ENCODE measurements at regions not wholly inside any gene's neighbourhood (a gene's known extent, or its start where the extent isn't known, plus 50 kb on each side); places are given as distances from the start of the nearest gene placed in this dataset.
"Not testable (repeated sequence)": the region's sequence is repeated elsewhere in the genome, so short reads cannot be mapped to it uniquely, and the experiment has no call there.

DNA sequence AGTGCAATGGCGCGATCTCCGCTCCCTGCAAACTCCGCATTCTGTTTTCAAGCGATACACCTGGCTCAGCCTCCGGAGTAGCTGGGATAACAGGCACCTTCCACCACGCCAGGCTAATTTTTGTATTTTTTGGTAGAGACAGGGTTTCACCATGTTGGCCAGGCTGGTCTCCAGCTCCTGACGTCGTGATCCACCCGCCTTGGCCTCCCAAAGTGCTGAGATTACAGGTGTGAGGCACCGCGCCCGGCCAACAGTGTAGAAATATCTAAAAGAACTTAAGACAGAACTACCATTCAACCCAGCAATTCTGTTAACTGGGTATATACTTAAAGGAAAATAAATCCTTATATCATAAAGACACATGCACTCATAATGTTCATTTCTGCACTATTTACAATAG, 335.3 kb upstream of the LUZP2 start:
- POLR2A ChIA-PET, result no interaction called here
- TF ChIP-seq, protein P1, sequence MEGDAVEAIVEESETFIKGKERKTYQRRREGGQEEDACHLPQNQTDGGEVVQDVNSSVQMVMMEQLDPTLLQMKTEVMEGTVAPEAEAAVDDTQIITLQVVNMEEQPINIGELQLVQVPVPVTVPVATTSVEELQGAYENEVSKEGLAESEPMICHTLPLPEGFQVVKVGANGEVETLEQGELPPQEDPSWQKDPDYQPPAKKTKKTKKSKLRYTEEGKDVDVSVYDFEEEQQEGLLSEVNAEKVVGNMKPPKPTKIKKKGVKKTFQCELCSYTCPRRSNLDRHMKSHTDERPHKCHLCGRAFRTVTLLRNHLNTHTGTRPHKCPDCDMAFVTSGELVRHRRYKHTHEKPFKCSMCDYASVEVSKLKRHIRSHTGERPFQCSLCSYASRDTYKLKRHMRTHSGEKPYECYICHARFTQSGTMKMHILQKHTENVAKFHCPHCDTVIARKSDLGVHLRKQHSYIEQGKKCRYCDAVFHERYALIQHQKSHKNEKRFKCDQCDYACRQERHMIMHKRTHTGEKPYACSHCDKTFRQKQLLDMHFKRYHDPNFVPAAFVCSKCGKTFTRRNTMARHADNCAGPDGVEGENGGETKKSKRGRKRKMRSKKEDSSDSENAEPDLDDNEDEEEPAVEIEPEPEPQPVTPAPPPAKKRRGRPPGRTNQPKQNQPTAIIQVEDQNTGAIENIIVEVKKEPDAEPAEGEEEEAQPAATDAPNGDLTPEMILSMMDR (IDR thresholded peaks at IDR 0.05; ENCODE audit: insufficient read depth, low read depth, low read length), result no peak

DNA sequence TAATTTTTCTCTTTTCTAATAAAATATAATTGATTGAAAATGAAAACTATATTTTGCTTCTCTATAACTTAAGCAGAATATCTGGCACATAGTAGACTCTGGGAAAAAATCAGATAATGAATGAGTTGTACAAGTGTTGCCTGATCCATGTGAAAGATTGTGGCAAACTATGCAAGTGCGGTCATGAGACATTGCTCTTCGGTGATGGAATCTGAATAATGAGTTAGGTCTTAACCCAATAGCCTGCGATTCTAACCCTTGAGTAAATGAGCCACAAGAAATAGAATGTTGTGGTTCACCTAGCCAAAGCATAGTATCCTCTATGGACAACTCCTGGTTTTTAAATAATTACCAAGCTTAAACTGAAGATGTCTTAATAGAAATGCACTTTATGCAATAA, 333.7 kb upstream of the LUZP2 start:
- H3K27me3 ChIP-seq (ENCODE audit: control insufficient read depth, insufficient read depth, low read length), result no peaks in the 10 kb centered on the region
- DNase-seq (ENCODE audit: low read depth), result no peak
- ChIA-PET CTCF (no interaction called here), POLR2A (no interaction called here)
- H3K4me3 ChIP-seq (ENCODE audit: low read depth, low read length), result no peak overlapping the region
- TF ChIP-seq, protein P1 (IDR thresholded peaks at IDR 0.05; ENCODE audit: insufficient read depth, low read depth, low read length), result no peak
- no peaks in the 10 kb centered on the region for H3K36me3 ChIP-seq (ENCODE audit: control insufficient read depth, insufficient read depth, low read length)

More for the DNA sequence above, 335.3 kb upstream of the LUZP2 start:
- Histone ChIP-seq H3K36me3 (ENCODE audit: control insufficient read depth, insufficient read depth, low read length) (no peaks in the 10 kb centered on the region), H3K4me3 (ENCODE audit: low read depth, low read length) (no peak overlapping the region), H3K27me3 (ENCODE audit: control insufficient read depth, insufficient read depth, low read length) (no peaks in the 10 kb centered on the region)
- DNase-seq (ENCODE audit: low read depth), result no peak
- CTCF ChIA-PET, result no interaction called here

DNA sequence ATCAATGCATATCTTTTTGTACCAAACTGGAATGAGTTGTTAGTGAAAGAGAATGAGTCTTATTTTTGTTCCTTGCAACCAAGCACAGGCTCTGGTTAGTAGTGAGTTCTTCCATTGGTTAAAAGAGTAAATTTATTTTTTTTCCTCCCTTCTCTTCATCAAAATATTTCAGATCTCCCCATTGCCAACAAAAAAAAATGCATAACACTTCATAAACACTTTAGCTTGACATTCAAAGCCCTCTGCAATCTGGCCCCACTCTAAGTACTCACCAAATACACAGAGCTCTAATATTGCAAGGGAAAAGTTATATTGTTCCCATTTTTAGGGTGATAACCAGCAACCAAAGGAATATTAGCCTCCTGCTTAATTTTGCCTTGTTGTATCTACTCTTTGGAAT, 333.0 kb upstream of the LUZP2 start:
- TF ChIP-seq, protein P1 (IDR thresholded peaks at IDR 0.05; ENCODE audit: insufficient read depth, low read depth, low read length), result no peak
- DNase-seq (ENCODE audit: low read depth), result no peak
- no peaks in the 10 kb centered on the region for H3K36me3 ChIP-seq (ENCODE audit: control insufficient read depth, insufficient read depth, low read length)
- CTCF ChIA-PET, result no interaction called here
- H3K4me3 ChIP-seq (ENCODE audit: low read depth, low read length), result no peak overlapping the region
- POLR2A ChIA-PET, result no interaction called here
- H3K27me3 ChIP-seq (ENCODE audit: control insufficient read depth, insufficient read depth, low read length), result no peaks in the 10 kb centered on the region

DNA sequence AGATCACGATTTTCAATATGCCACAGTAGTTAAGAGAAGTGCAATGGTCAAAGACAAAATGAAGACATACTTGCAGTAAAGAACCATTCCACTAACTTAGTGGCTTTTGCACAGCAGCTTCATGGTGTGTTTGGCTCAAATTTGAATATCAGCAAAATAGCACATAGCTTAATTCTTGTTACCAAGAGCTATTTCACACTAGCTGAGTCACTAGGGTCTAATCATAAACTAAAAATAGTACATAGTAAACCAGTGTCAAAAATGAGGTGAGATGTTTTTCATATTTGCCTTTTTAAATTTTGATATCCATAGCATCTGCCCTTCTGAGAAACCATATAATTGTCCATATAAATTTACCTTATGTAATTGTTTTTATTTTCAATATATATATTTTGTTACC, 325.0 kb upstream of the LUZP2 start:
- Histone ChIP-seq H3K4me3 (ENCODE audit: low read depth, low read length) (no peak overlapping the region), H3K27me3 (ENCODE audit: control insufficient read depth, insufficient read depth, low read length) (no peaks in the 10 kb centered on the region), H3K36me3 (ENCODE audit: control insufficient read depth, insufficient read depth, low read length) (no peaks in the 10 kb centered on the region)
- DNase-seq (ENCODE audit: low read depth), result no peak
- TF ChIP-seq, protein P1 (IDR thresholded peaks at IDR 0.05; ENCODE audit: insufficient read depth, low read depth, low read length), result no peak
- ChIA-PET CTCF (no interaction called here), POLR2A (no interaction called here)

DNA sequence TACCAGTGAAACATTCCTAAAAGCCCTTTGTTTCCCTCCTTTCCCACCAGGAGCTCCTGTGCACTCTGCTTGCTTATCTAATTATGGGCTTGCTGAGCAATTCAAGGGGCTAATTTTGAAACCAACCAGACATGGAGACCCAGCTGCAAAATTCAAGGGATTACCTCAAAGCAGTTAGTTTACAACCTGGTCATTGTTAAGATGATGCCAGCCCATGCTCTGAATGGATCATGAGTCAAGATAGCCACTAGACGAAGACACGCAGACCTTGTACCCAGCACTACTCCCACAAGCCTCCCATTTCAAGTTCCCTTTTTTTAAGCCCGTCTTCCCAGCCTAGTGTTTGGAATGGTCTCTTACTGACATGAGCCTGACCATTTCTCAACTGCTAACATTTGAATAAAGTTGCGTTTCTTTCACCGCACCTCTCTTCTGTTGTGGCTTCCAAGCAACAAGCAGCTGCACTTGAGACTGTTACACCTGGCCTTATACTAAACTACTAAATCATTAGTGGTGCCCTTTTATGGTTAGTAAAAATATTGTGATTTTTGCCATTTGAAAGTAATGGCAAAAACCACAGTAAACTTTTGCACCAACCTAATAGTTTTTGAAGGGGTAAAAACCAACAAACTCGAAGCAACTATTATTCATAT, 315.3 kb upstream of the LUZP2 start:
- no peak for DNase-seq (ENCODE audit: low read depth)
- CTCF ChIA-PET, result no interaction called here
- TF ChIP-seq, protein P1 (IDR thresholded peaks at IDR 0.05; ENCODE audit: insufficient read depth, low read depth, low read length), result no peak
- Histone ChIP-seq H3K4me3 (ENCODE audit: low read depth, low read length) (no peak overlapping the region), H3K27me3 (ENCODE audit: control insufficient read depth, insufficient read depth, low read length) (no peaks in the 10 kb centered on the region), H3K36me3 (ENCODE audit: control insufficient read depth, insufficient read depth, low read length) (no peaks in the 10 kb centered on the region)
- POLR2A ChIA-PET, result no interaction called here

DNA sequence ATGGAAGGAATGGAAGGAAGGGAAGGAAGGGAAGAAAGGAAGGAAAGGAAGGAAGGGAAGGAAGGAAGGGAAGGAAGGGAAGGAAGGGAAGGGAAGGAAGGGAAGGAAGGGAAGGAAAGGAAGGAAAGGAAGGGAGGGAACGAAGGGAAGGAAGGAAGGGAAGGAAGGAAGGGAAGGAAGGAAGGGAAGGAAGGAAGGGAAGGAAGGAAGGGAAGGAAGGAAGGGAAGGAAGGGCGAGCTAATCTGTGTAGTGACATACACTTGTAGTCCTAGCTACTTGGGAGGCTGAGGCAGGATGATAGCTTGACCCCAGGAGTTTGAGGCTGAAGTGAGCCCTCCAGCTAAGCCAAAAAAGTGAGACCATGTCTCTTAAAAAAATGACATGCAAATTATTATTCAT, 311.3 kb upstream of the LUZP2 start:
- POLR2A ChIA-PET; CTCF ChIA-PET; H3K4me3 ChIP-seq (ENCODE audit: low read depth, low read length); DNase-seq (ENCODE audit: low read depth); H3K27me3 ChIP-seq (ENCODE audit: control insufficient read depth, insufficient read depth, low read length); H3K36me3 ChIP-seq (ENCODE audit: control insufficient read depth, insufficient read depth, low read length): not testable (repeated sequence)
